ENCODE measurements at regions not wholly inside any gene's neighbourhood (a gene's known extent, or its start where the extent isn't known, plus 50 kb on each side); places are given as distances from the start of the nearest gene placed in this dataset.

- no peak overlapping the region for H3K4me3 ChIP-seq (ENCODE audit: low read length in 3 of 3)
- H3K9me3 ChIP-seq (ENCODE audit: control insufficient read depth in 2 of 3, insufficient read depth in 1 of 3, low read length in 3 of 3): no peaks in the 10 kb centered on the region
- FAIRE-seq (no peak), DNase-seq (peak in 3 of 5 donors; percentile 11 to 46 (median 12))
- no peak overlapping the region for H3K9ac ChIP-seq (ENCODE audit: low read length in 3 of 3)
- no peak overlapping the region for H3K27ac ChIP-seq (ENCODE audit: low read depth in 2 of 2, low read length in 2 of 2)
- no peaks in the 10 kb centered on the region for H3K27me3 ChIP-seq (ENCODE audit: control insufficient read depth, insufficient read depth, low read length)
- no peak for TF ChIP-seq CTCF (IDR thresholded peaks at IDR 0.05; ENCODE audit: borderline replicate concordance, extremely low read depth, insufficient read depth)
- no peaks in the 10 kb centered on the region for H3K4me1 ChIP-seq (ENCODE audit: control insufficient read depth in 2 of 3, insufficient read depth in 2 of 3, low read depth in 1 of 3, low read length in 3 of 3)
- intact Hi-C loops (cut with DNase I): no loop called here
- no peaks in the 10 kb centered on the region for H3K36me3 ChIP-seq (ENCODE audit: control insufficient read depth in 2 of 3, insufficient read depth in 3 of 3, low read length in 3 of 3)
Observed at GRCh38 chr11:29623144-29623722, 393.6 kb downstream of the KCNA4 start.

GRCh38 chr11:29616611-29617010 is 400.2 kb downstream of the KCNA4 start:
- no peaks in the 10 kb centered on the region for H3K27me3 ChIP-seq (ENCODE audit: control insufficient read depth, insufficient read depth, low read length)
- FAIRE-seq (no peak), DNase-seq (no peak)
- no peak overlapping the region for H3K9ac ChIP-seq (ENCODE audit: low read length in 3 of 3)
- TF ChIP-seq CTCF (IDR thresholded peaks at IDR 0.05; ENCODE audit: borderline replicate concordance, extremely low read depth, insufficient read depth): no peak
- no peaks in the 10 kb centered on the region for H3K36me3 ChIP-seq (ENCODE audit: control insufficient read depth in 2 of 3, insufficient read depth in 3 of 3, low read length in 3 of 3)
- H3K4me1 ChIP-seq (ENCODE audit: control insufficient read depth in 2 of 3, insufficient read depth in 2 of 3, low read depth in 1 of 3, low read length in 3 of 3): no peaks in the 10 kb centered on the region
- no peak overlapping the region for H3K27ac ChIP-seq (ENCODE audit: low read depth in 2 of 2, low read length in 2 of 2)
- H3K9me3 ChIP-seq (ENCODE audit: control insufficient read depth in 2 of 3, insufficient read depth in 1 of 3, low read length in 3 of 3): no peaks in the 10 kb centered on the region
- intact Hi-C loops (cut with DNase I): no loop called here
- H3K4me3 ChIP-seq (ENCODE audit: low read length in 3 of 3): no peak overlapping the region

- no peak for TF ChIP-seq CTCF (IDR thresholded peaks at IDR 0.05; ENCODE audit: borderline replicate concordance, extremely low read depth, insufficient read depth)
- H3K9ac ChIP-seq (ENCODE audit: low read length in 3 of 3): no peak overlapping the region
- H3K4me3 ChIP-seq (ENCODE audit: low read length in 3 of 3): no peak overlapping the region
- no peaks in the 10 kb centered on the region for H3K9me3 ChIP-seq (ENCODE audit: control insufficient read depth in 2 of 3, insufficient read depth in 1 of 3, low read length in 3 of 3)
- H3K27ac ChIP-seq (ENCODE audit: low read depth in 2 of 2, low read length in 2 of 2): no peak overlapping the region
- no peaks in the 10 kb centered on the region for H3K4me1 ChIP-seq (ENCODE audit: control insufficient read depth in 2 of 3, insufficient read depth in 2 of 3, low read depth in 1 of 3, low read length in 3 of 3)
- no peaks in the 10 kb centered on the region for H3K27me3 ChIP-seq (ENCODE audit: control insufficient read depth, insufficient read depth, low read length)
- intact Hi-C loops (cut with DNase I): no loop called here
- H3K36me3 ChIP-seq (ENCODE audit: control insufficient read depth in 2 of 3, insufficient read depth in 3 of 3, low read length in 3 of 3): no peaks in the 10 kb centered on the region
- FAIRE-seq (no peak), DNase-seq (no peak)
Observed at GRCh38 chr11:29612423-29612822, 404.4 kb downstream of the KCNA4 start.

All from kidney (tissue), 13 donors.